ENCODE measurements at regions not wholly inside any gene's neighbourhood (a gene's known extent, or its start where the extent isn't known, plus 50 kb on each side); places are given as distances from the start of the nearest gene placed in this dataset.

DNA sequence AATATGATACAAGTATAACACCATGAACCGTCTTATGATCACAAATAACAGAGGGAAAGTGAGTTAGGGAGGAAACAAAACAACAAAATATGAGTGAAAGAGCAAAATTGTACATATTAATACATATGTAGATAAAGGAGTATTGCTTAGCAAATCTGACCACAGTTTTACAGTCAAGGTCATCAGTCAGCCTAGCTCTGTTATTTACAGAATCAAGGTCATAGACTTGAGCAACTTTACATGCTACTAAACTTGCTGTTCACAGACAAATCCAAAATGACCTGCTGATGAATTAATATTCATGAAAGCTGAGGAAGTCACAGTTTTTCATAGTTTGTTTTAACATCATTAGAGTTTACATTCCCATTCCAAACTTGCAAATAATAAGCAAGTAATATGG, 1387.7 kb upstream of the ACO1 start:
- no peak for TF ChIP-seq POLR2A (IDR thresholded peaks at IDR 0.05)
- TF ChIP-seq, protein P1, sequence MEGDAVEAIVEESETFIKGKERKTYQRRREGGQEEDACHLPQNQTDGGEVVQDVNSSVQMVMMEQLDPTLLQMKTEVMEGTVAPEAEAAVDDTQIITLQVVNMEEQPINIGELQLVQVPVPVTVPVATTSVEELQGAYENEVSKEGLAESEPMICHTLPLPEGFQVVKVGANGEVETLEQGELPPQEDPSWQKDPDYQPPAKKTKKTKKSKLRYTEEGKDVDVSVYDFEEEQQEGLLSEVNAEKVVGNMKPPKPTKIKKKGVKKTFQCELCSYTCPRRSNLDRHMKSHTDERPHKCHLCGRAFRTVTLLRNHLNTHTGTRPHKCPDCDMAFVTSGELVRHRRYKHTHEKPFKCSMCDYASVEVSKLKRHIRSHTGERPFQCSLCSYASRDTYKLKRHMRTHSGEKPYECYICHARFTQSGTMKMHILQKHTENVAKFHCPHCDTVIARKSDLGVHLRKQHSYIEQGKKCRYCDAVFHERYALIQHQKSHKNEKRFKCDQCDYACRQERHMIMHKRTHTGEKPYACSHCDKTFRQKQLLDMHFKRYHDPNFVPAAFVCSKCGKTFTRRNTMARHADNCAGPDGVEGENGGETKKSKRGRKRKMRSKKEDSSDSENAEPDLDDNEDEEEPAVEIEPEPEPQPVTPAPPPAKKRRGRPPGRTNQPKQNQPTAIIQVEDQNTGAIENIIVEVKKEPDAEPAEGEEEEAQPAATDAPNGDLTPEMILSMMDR (IDR thresholded peaks at IDR 0.05), result no peak

Measured in ovary (tissue), 3 donors.